A673 (cell line): ENCODE measurements at regions not wholly inside any gene's neighbourhood (a gene's known extent, or its start where the extent isn't known, plus 50 kb on each side); places are given as distances from the start of the nearest gene placed in this dataset.
"Not testable (repeated sequence)": the region's sequence is repeated elsewhere in the genome, so short reads cannot be mapped to it uniquely, and the experiment has no call there.

Experiments
- BruUV-seq: library from RNA; stranded (reverse); fragments of 400-500 nt; replicated peaks from 2 replicates; lab custom pipeline; 2021; lab: Mats Ljungman, UMichigan
- CTCF ChIA-PET: fragments of 300-600 bp; sonication (Branson Sonifier 250); formaldehyde crosslinking; loops from one replicate; lab custom pipeline; 2022; ENCODE audit warnings: antibody characterized with exemption; lab: Charles Lee
- POLR2A ChIA-PET: fragments of 300-600 bp; sonication (Branson Sonifier 250); formaldehyde crosslinking; loops from one replicate; lab custom pipeline; 2022; ENCODE audit warnings: antibody characterized with exemption; ENCODE audit not compliant: low non-redundant PET; lab: Charles Lee
- DNase-seq: peaks from one replicate; pipeline ENCODE4 v3.0.0-alpha.2; 2015; ENCODE audit warnings: low spot score
- H3K27ac ChIP-seq: fragments of 200-600 bp; sonication (generic); 2 replicates; pipeline ENCODE4 v1.5.1; 2016; ENCODE audit warnings: mixed run types, low read depth, mild to moderate bottlenecking, mixed read lengths, antibody characterized with exemption, low read length; ENCODE audit not compliant: poor library complexity, severe bottlenecking
- H3K27me3 ChIP-seq: fragments of 200-600 bp; sonication (generic); replicated peaks from 2 replicates; pipeline ENCODE4 v1.6.1; 2017; ENCODE audit warnings: mixed run types, low read depth, mild to moderate bottlenecking, mixed read lengths, antibody characterized with exemption, low read length; ENCODE audit not compliant: insufficient read depth, poor library complexity
- H3K36me3 ChIP-seq: fragments of 200-600 bp; sonication (generic); 2 replicates; pipeline ENCODE4 v1.6.1; 2016; ENCODE audit warnings: mixed run types, mild to moderate bottlenecking, mixed read lengths, antibody characterized with exemption, low read length; ENCODE audit not compliant: insufficient read depth, poor library complexity, severe bottlenecking
- H3K4me1 ChIP-seq: fragments of 200-600 bp; sonication (generic); 2 replicates; pipeline ENCODE4 v1.6.1; 2017; ENCODE audit warnings: mixed run types, mild to moderate bottlenecking, mixed read lengths, antibody characterized with exemption, low read length; ENCODE audit not compliant: insufficient read depth, poor library complexity, severe bottlenecking
- H3K4me3 ChIP-seq: fragments of 200-600 bp; sonication (generic); 2 replicates; pipeline ENCODE4 v1.5.1; 2016; ENCODE audit warnings: low read depth, mixed run types, mild to moderate bottlenecking, mixed read lengths, low read length; ENCODE audit not compliant: poor library complexity, severe bottlenecking
- H3K9me3 ChIP-seq: fragments of 200-600 bp; sonication (generic); 2 replicates; pipeline ENCODE4 v1.6.1; 2016; ENCODE audit warnings: mixed run types, low read depth, mild to moderate bottlenecking, mixed read lengths, antibody characterized with exemption, low read length; ENCODE audit not compliant: poor library complexity, severe bottlenecking
- CTCF ChIP-seq: fragments of 300-800, 200-600 bp; sonication (generic); conservative IDR thresholded peaks from 2 replicates; pipeline ENCODE4 v1.5.1; 2017; ENCODE audit warnings: low read depth, mild to moderate bottlenecking, antibody characterized with exemption, low read length, moderate library complexity, mixed read lengths
- EZH2 ChIP-seq: fragments of 200-600 bp; sonication (generic); IDR thresholded peaks from 2 replicates; pipeline ENCODE4 v1.6.1; 2017; ENCODE audit warnings: borderline replicate concordance, low read depth, mild to moderate bottlenecking, mixed read lengths, antibody characterized with exemption, low read length; ENCODE audit not compliant: poor library complexity, severe bottlenecking
- intact Hi-C: fragments of 100-400 bp; cut with micrococcal nuclease; formaldehyde crosslinking; loops from one replicate; pipeline ENCODE4 v1.10.0; 2022; ENCODE audit not compliant: unreplicated experiment

GRCh38 chr16:64343061-64343819 lies 778.6 kb downstream of the CDH11 start:
- H3K27ac ChIP-seq = no peak overlapping the region
- DNase-seq = no peak
- no peaks in the 10 kb centered on the region for H3K9me3 ChIP-seq
- ChIA-PET POLR2A (no interaction called here), CTCF (no interaction called here)
- H3K4me3 ChIP-seq = no peak overlapping the region
- no peaks in the 10 kb centered on the region for H3K4me1 ChIP-seq
- no peaks in the 10 kb centered on the region for H3K27me3 ChIP-seq
- no TSS peak for BruUV-seq
- intact Hi-C loops = no loop called here
- TF ChIP-seq EZH2 = no peak
- TF ChIP-seq CTCF = no peak
- no peaks in the 10 kb centered on the region for H3K36me3 ChIP-seq

- H3K27me3 ChIP-seq, CTCF ChIA-PET, BruUV-seq, POLR2A ChIA-PET, H3K4me3 ChIP-seq, H3K4me1 ChIP-seq, DNase-seq, H3K36me3 ChIP-seq, H3K9me3 ChIP-seq, H3K27ac ChIP-seq, intact Hi-C loops: not testable (repeated sequence)
These were observed 780.5 kb downstream of the CDH11 start for GRCh38 chr16:64341336-64341735.

DNA sequence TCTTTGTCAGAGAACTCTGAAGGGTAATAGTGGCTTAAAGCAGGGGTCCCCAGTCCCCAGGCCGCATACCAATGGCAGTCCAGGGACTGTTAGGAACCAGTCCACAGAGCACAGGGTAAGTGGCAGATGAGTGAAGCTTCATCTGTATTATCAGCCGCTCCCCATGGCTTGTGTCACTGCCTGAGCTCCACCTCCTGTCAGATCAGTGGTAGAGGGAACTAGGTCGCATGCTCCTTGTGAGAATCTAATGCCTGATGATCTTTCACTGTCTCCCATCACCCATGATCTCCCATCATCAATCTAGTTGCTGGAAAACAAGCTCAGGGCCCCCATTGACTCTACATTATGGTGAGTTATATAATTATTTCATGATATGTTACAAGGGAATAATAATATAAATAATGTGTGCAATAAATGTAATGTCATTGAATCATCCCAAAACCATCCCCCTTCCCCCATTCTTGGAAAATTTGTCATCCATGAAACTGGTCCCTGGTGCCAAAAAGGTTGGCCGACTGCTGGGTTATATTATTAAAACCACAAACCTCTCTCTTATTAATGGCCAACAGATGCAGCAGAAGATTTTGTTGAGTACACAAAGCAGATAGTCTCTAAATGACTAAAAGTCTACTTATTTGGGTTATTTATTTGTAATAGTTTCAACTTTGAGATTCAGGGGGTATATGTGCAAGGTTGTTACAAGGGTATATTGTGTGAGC lies 782.7 kb downstream of the CDH11 start:
- no peak overlapping the region for H3K4me3 ChIP-seq
- no peaks in the 10 kb centered on the region for H3K4me1 ChIP-seq
- no peak for TF ChIP-seq EZH2
- TF ChIP-seq CTCF = no peak
- no peak for DNase-seq
- H3K9me3 ChIP-seq = no peaks in the 10 kb centered on the region
- CTCF ChIA-PET = no interaction called here
- no peak overlapping the region for H3K27ac ChIP-seq
- POLR2A ChIA-PET = no interaction called here
- no peaks in the 10 kb centered on the region for H3K36me3 ChIP-seq
- intact Hi-C loops = no loop called here
- no TSS peak for BruUV-seq
- no peaks in the 10 kb centered on the region for H3K27me3 ChIP-seq
